HUES48 (cell line): ENCODE measurements at regions not wholly inside any gene's neighbourhood (a gene's known extent, or its start where the extent isn't known, plus 50 kb on each side); places are given as distances from the start of the nearest gene placed in this dataset.
"Not testable (repeated sequence)": the region's sequence is repeated elsewhere in the genome, so short reads cannot be mapped to it uniquely, and the experiment has no call there.

ENCODE experiments used
- H3K27ac ChIP-seq: one replicate; pipeline ENCODE4 v1.7.0; 2013; ENCODE audit warnings: low read depth, low read length, inconsistent platforms
- H3K27me3 ChIP-seq: 2 replicates; pipeline ENCODE4 v1.6.1; 2013; ENCODE audit warnings: mild to moderate bottlenecking, low read length; ENCODE audit not compliant: control insufficient read depth, insufficient read depth
- H3K36me3 ChIP-seq: 2 replicates; pipeline ENCODE4 v1.6.1; 2013; ENCODE audit warnings: low read length; ENCODE audit not compliant: control insufficient read depth, insufficient read depth
- H3K4me1 ChIP-seq: 2 replicates; pipeline ENCODE4 v1.6.1; 2013; ENCODE audit warnings: mild to moderate bottlenecking, low read length; ENCODE audit not compliant: control insufficient read depth, insufficient read depth
- H3K4me3 ChIP-seq: 2 replicates; pipeline ENCODE4 v1.5.1; 2013; ENCODE audit warnings: mild to moderate bottlenecking, low read depth, low read length
- H3K9ac ChIP-seq: 2 replicates; pipeline ENCODE4 v1.6.1; 2013; ENCODE audit warnings: mild to moderate bottlenecking, low read depth, low read length, moderate library complexity
- H3K9me3 ChIP-seq: 2 replicates; pipeline ENCODE4 v1.6.1; 2013; ENCODE audit warnings: low read length; ENCODE audit not compliant: control insufficient read depth, insufficient read depth

DNA sequence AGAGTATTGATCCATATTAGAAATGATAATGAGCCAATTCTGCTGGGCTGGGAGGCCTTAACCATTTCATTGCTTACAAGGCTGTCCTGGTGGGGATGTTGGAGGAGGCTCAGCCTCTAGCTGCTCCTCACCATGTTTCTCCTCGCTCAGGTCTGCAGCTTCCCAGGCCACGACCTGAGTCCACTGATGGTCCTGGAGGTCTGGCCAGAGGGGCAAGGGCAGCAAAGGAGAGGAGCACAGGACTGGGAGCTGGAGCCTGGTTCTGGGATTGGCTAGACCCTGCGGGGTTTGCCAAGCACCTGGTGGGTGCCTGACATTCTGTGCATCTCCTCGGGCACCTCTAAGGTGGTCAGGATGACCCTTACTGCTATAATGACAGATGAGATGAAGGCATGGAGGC, 92.6 kb downstream of the KIF26A start:
- H3K4me1 ChIP-seq = peaks cover 9% of the 10 kb centered on the region
- H3K27ac ChIP-seq = no peak overlapping the region
- no peaks in the 10 kb centered on the region for H3K36me3 ChIP-seq
- no peaks in the 10 kb centered on the region for H3K27me3 ChIP-seq
- H3K9me3 ChIP-seq = peaks cover 25% of the 10 kb centered on the region; the same call in 1 of the 2 replicates
- H3K4me3 ChIP-seq = no peak overlapping the region
- no peak overlapping the region for H3K9ac ChIP-seq

DNA sequence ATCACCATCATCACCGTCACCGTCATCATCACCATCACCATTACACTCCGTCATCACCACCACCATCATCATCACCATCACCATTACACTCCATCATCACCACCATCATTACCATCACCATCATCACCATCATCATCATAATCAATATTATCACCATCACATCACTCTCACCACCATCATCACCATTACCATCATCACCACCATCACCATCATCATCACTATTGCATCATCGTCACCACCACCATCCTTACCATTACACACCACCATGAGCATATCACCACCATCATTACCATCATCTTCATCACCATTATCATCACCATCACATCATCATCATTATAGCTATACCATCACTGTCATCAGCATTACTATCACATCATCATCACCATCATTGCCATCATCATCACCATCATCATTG, 93.7 kb downstream of the KIF26A start:
- Histone ChIP-seq H3K4me3 (no peak overlapping the region), H3K9me3 (peaks cover 27% of the 10 kb centered on the region; the same call in 1 of the 2 replicates)

DNA sequence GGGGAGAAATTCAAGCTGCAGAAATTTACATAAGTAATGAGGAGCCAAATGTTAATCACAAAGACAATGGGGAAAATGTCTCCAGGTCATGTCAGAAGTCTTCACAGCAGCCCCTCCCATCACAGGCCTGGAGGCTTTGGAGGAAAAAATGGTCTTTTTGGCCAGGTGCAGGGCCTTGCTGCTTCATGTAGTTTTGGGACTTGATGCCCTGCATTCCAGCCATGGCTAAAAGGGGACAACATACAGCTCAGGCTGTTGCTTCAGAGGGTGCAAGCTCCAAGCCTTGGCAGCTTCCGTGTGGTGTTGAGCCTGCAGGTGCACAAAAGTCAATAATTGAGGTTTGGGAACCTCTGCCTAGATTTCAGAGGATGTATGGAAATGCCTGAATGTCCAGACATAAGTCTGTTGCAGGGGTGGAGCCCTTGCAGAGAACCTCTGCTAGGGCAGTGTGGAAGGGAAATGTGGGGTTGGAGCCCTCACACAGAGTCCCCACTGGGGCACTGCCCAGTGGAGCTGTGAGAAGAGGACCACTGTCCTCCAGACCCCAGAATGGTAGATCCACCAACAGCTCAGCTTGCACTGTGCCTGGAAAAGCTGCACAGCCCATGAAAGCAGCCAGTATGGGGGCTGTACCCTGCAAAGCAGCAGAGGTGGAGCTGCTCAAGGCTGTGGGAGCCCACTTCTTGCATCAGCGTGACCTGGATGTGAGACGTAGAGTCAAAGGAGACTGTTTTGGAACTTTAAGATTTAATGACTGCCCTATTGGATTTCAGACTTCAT, 95.8 kb downstream of the KIF26A start:
- not testable (repeated sequence) for H3K4me1 ChIP-seq, H3K4me3 ChIP-seq, H3K27ac ChIP-seq, H3K9ac ChIP-seq, H3K27me3 ChIP-seq, H3K36me3 ChIP-seq
- peaks cover 27% of the 10 kb centered on the region; the same call in 1 of the 2 replicates for H3K9me3 ChIP-seq

More for the DNA sequence above, 93.7 kb downstream of the KIF26A start:
- Histone ChIP-seq H3K27ac (no peak overlapping the region), H3K9ac (no peak overlapping the region), H3K4me1 (no peaks in the 10 kb centered on the region), H3K27me3 (no peaks in the 10 kb centered on the region), H3K36me3 (no peaks in the 10 kb centered on the region)

DNA sequence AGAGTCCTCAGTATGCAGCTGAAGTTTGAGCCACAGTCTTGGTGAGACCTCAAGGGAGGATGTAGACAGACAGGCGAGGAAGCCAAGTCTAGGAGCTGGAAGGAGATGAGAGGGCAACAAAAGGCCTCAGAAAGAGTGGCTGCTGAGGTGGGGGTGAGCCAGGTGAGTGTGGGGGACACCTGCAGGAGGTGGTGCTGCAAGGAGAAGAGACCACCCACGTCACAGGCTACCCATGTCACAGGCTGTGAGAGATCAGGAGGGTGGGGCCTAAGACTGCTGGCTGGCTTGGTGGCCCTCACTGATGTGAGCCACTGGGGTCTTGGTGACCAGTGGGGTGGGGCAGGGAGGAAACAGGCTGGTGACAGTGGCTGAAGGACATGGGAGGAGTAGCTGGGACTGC, 97.3 kb downstream of the KIF26A start:
- Histone ChIP-seq H3K4me3 (no peak overlapping the region), H3K9me3 (peaks cover 27% of the 10 kb centered on the region; the same call in 1 of the 2 replicates), H3K27me3 (no peaks in the 10 kb centered on the region), H3K9ac (no peak overlapping the region), H3K4me1 (peaks cover 5% of the 10 kb centered on the region; the same call in 1 of the 2 replicates), H3K27ac (no peak overlapping the region), H3K36me3 (no peaks in the 10 kb centered on the region)

GRCh38 chr14:104237651-104238423, 99.5 kb downstream of the KIF26A start:
- H3K9ac ChIP-seq = no peak overlapping the region
- H3K9me3 ChIP-seq = peaks cover 17% of the 10 kb centered on the region; the same call in 1 of the 2 replicates
- H3K27me3 ChIP-seq = no peaks in the 10 kb centered on the region
- no peak overlapping the region for H3K4me3 ChIP-seq
- no peak overlapping the region for H3K27ac ChIP-seq
- H3K4me1 ChIP-seq = peaks cover 5% of the 10 kb centered on the region; the same call in 1 of the 2 replicates
- H3K36me3 ChIP-seq = no peaks in the 10 kb centered on the region

DNA sequence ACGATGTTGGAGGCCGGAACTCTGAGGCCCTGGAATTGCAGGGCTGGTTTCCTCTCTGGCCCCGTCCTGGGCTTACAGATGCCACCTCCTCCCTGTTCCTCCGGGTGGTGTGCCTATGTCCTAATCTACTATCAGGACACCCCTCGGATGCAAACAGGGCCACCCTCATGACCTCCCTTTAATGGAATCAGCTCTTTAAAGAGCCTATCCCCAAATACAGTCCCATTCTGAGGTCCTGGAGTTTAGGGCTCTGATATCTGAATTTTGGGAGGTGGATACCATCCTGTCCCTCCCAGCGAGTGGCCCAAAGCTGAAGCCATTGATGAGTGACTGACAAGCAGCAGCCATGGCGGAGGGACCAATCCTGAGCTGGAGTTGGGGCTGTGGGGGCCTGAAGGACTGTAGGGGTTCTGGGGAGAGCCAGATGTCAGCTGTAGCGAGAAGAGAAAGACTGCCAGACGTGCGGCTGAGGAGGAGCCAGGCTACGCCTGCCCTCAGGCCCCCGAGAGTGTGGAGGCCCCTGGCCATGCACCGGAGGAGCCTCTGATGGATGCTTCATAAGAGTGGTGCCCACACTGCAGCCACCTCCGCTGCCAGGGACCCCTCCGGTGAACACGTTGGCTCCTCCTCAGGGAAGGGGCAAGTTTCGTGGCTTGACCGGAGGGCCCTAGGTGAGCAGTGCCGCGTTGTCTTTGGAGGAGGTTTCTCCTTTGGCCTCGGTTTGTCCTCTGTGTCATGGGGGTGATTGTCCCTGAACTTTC, 100.2 kb downstream of the KIF26A start:
- peaks cover 18% of the 10 kb centered on the region for H3K9me3 ChIP-seq
- no peaks in the 10 kb centered on the region for H3K27me3 ChIP-seq
- H3K4me1 ChIP-seq = peaks cover 5% of the 10 kb centered on the region; the same call in 1 of the 2 replicates
- no peak overlapping the region for H3K4me3 ChIP-seq
- no peak overlapping the region for H3K27ac ChIP-seq
- H3K36me3 ChIP-seq = no peaks in the 10 kb centered on the region
- no peak overlapping the region for H3K9ac ChIP-seq

- Histone ChIP-seq H3K9ac (no peak overlapping the region), H3K27ac (no peak overlapping the region), H3K27me3 (no peaks in the 10 kb centered on the region), H3K4me1 (peaks cover 5% of the 10 kb centered on the region; the same call in 1 of the 2 replicates), H3K9me3 (peaks cover 12% of the 10 kb centered on the region; the same call in 1 of the 2 replicates), H3K36me3 (no peaks in the 10 kb centered on the region), H3K4me3 (no peak overlapping the region)
Observed at GRCh38 chr14:104239185-104239775, 100.9 kb downstream of the KIF26A start.

DNA sequence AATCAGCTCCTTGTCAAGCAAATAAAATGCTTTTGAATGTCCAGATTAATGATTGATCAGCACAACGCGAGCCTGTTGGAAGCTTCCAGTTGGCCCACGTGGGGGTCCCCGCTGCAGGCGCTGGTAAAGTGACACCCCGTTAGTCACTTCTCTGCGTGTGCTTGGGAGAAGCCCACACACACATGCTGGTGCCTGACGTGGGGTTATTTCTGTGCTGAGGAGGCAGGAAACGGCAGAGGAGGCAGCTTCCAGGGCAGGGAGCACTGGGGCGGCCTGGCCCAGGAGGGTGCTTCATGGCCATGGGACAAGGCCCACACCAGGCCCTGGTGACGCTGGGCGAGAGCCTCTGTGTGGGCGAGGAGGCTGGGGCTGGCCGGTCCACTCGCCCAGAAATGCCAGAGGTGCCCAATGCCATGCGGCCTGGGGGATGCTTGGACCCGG, 101.5 kb downstream of the KIF26A start:
- Histone ChIP-seq H3K4me3 (no peak overlapping the region), H3K9me3 (peaks cover 8% of the 10 kb centered on the region; the same call in 1 of the 2 replicates), H3K36me3 (no peaks in the 10 kb centered on the region), H3K9ac (no peak overlapping the region), H3K4me1 (peaks cover 5% of the 10 kb centered on the region; the same call in 1 of the 2 replicates), H3K27ac (no peak overlapping the region), H3K27me3 (no peaks in the 10 kb centered on the region)

- H3K27ac ChIP-seq = no peak overlapping the region
- H3K27me3 ChIP-seq = no peaks in the 10 kb centered on the region
- H3K36me3 ChIP-seq = no peaks in the 10 kb centered on the region
- no peak overlapping the region for H3K4me3 ChIP-seq
- peaks cover 13% of the 10 kb centered on the region for H3K9me3 ChIP-seq
- H3K9ac ChIP-seq = no peak overlapping the region
- peaks cover 5% of the 10 kb centered on the region; the same call in 1 of the 2 replicates for H3K4me1 ChIP-seq
Observed at GRCh38 chr14:104240434-104241157, 102.2 kb downstream of the KIF26A start.

GRCh38 chr14:104243200-104243599, 104.8 kb downstream of the KIF26A start:
- peaks cover 5% of the 10 kb centered on the region; the same call in 1 of the 2 replicates for H3K4me1 ChIP-seq
- H3K36me3 ChIP-seq = no peaks in the 10 kb centered on the region
- H3K4me3 ChIP-seq = no peak overlapping the region
- H3K9me3 ChIP-seq = peaks cover 12% of the 10 kb centered on the region
- no peaks in the 10 kb centered on the region for H3K27me3 ChIP-seq
- H3K9ac ChIP-seq = no peak overlapping the region
- H3K27ac ChIP-seq = no peak overlapping the region
